Adipose tissue (tissue), 3 donors: ENCODE measurements at regions not wholly inside any gene's neighbourhood (a gene's known extent, or its start where the extent isn't known, plus 50 kb on each side); places are given as distances from the start of the nearest gene placed in this dataset.

Experiments used
- H3K27ac ChIP-seq: one replicate; pipeline ENCODE4 v1.5.1; 2013; ENCODE audit warnings: low read depth, low read length
- WGBS, 3 donors: extraction: QIAGEN DNeasy Blood & Tissue Kit; methylation state at CpG; one replicate each; pipeline ENCODE4 v1.1.7; 2013; 5-methylcytosine and 5-hydroxymethylcytosine counted together
- donor health status: healthy with polysubstance abuse.
- donor health status: Bipolar disorder and iron deficiency.
- donor health status: healthy.

DNA sequence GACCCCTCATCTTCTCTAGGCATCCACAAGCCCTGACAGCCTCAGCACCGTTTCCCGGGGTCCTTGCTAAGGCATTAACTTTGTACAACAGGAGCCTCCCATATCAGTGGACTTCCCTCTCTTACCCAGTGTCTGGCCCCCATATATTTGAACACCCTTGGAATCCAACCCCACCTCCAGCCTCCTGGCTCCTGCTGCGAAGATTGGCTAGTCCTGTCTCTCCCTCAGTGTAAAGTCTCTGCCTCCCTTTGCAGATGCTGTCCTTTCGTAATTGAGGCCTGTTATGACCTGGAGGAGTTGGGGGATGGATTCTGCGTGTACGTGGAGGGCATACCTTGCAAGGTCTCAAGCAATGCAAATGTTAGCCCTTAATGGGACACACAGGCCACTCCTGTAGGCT, 413.7 kb downstream of the IRS2 start:
- 92 to 94% (median 92%) methylated on average over 6 of the region's 6 CpGs for WGBS, 3 donors
- H3K27ac ChIP-seq = no peak overlapping the region

DNA sequence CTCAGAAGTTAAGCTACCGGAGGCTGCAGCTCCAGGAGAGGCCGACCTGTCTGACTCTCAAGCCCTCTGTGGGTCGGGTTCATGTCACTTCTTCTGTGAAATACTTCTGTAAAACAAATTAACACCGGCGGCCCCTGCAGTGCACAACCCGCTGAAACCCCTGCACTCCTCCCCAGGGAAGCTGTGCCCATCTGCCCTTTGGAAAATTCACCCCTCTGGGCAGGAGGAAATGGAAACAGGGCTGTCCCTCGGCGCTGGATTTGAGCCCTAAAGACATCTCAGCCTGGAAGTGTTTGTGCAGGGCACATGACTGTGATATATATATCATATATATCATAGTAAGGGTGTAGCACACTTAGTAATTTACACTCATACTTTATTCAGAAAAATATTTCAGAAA, 415.3 kb downstream of the IRS2 start:
- 61 to 64% (median 63%) methylated on average over 8 of the region's 8 CpGs for WGBS, 3 donors
- H3K27ac ChIP-seq = no peak overlapping the region

DNA sequence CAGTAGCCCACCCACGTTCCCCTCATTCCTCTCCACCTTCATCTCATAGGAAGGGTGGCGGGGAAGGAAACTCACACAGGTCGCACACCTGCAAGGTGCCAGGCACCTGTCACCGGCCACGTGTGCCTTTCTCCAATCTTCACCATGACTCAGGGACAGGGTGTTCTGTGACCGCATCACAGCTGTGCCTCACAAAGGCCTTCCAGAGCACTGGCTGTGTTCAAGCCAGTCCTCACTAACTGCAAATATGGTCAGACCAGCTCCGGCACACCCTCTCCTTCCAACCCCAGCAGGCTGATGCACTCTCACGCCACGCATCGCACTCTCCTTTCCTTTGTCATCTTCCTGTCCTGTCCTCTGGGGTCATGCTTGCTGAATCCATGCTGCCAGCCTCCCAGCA, 415.9 kb downstream of the IRS2 start:
- 88 to 92% (median 90%) methylated on average over 10 of the region's 10 CpGs for WGBS, 3 donors
- H3K27ac ChIP-seq = no peak overlapping the region

DNA sequence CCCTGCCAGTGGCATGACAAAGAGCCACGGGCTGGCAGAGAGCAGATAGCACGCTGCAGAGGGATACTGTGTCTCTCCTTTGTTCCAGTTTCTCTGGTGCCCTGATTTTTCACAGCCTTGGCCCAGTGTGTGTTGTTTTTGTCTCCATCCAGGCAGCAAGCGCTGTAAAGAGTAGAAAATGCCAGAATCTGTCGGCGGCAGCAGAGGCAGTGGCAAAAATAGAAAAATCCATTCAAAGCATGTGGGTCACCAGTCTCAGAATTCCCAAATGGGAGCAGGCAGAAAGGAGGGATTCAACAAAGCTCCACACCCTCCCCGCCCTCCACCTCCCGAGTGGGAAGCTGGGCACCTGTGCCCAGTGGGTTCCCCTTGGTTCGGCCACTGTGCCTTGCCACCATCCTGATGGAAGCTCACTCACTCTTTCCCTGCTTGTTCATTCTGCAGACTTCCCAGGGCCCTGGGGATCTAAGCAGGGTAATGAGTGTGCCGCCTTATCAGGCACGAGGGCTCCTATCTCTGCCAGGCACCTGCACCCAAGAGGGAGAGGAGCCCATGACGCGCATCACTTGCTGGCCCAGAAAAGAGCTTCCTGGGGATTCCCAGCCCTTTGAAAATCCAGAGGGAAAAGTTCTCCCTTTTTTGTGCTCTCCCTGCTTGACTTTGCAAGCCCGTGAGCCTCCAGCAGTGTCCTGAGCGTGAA, 416.9 kb downstream of the IRS2 start:
- WGBS, 3 donors = 65 to 81% (median 66%) methylated on average over 14 of the region's 14 CpGs
- H3K27ac ChIP-seq = no peak overlapping the region

GRCh38 chr13:109368230-109368629, 418.2 kb downstream of the IRS2 start:
- WGBS, 3 donors = 84 to 86% (median 84%) methylated on average over 4 of the region's 4 CpGs

DNA sequence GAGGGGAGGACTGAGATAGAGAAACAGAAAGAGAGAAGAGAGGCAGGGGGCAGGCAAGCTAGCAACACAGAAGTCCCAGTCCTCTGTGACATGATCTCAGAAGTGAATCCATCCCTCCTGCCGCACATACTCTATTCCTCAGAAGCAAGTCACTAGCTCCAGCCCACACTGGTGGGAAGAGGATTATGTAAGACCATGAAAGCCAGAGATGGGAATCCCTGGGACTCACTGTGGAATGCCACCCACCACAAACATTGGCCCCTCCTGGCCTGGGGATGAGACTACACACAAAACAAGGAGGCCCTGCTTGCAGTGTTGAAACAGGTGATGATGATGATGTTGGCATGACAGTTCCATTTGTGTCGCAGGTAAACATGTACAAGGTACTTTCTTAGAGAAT, 419.9 kb downstream of the IRS2 start:
- no peak overlapping the region for H3K27ac ChIP-seq
- 83 to 95% (median 91%) methylated on average over 2 of the region's 2 CpGs for WGBS, 3 donors

More at GRCh38 chr13:109368230-109368629, 418.2 kb downstream of the IRS2 start:
- no peak overlapping the region for H3K27ac ChIP-seq

- WGBS, 3 donors = 76 to 85% (median 83%) methylated on average over 6 of the region's 6 CpGs
- no peak overlapping the region for H3K27ac ChIP-seq
Measured at GRCh38 chr13:109363431-109363830, 423.0 kb downstream of the IRS2 start.

DNA sequence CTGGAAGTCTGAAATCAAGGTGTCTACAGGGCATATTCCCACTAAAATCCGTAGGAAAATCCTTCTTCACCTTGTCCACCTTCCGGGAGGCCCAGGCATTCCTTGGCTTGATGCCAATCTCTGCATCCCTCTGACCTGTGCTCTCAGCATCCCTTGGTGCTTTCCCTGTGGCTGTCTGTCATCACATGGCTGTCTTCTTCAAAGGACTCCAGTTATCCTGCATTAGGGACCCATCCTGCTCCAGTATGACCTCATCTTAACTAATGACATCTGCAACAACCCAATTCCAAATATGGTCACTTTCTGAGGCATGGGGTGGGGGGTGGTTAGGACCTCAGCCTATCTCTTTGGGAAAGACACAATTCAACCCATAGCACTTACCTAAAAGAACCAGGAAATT, 423.8 kb downstream of the IRS2 start:
- WGBS, 3 donors = 43 to 51% (median 50%) methylated on average over 2 of the region's 2 CpGs
- no peak overlapping the region for H3K27ac ChIP-seq

DNA sequence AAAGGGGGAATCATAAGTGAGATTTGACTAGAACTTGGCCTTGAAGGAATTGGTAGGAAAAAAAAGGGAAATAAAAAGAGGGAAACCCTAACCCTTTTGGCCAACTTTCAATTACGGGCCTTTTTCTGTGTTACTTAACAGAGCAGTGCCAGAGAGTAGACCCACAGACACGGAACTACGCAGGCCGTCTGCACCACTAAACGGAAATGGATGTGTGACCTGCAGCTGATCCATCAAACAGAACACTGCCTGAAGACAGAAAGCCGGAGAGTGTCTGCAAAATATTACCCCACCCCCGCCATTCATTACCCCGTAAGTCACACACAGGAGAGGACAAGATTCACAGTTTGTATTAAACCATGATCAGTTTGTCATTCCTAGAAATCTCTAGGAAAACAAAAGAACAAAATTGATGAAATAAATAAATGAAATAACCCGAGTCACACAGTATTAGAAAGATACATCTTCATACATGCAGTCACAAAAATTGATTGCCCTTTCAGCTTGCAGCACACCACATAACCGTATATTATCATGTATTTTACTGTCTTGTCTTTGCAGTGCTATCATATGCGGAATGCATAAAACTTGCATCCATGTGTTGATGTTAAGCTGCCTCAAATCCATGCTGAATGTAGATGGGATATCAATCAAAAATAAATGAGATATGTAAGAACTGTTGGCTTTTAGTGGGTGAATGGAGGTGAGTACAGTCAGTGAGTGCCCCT, 424.7 kb downstream of the IRS2 start:
- no peak overlapping the region for H3K27ac ChIP-seq
- 41 to 69% (median 48%) methylated on average over 11 of the region's 11 CpGs for WGBS, 3 donors

- no peak overlapping the region for H3K27ac ChIP-seq
- WGBS, 3 donors = 89 to 92% (median 90%) methylated on average over 16 of the region's 16 CpGs
Measured at GRCh38 chr13:109357751-109358471, 428.5 kb downstream of the IRS2 start.

- no peak overlapping the region for H3K27ac ChIP-seq
- 85 to 90% (median 88%) methylated on average over 21 of the region's 21 CpGs for WGBS, 3 donors
Measured at GRCh38 chr13:109355875-109356434, 430.4 kb downstream of the IRS2 start.

DNA sequence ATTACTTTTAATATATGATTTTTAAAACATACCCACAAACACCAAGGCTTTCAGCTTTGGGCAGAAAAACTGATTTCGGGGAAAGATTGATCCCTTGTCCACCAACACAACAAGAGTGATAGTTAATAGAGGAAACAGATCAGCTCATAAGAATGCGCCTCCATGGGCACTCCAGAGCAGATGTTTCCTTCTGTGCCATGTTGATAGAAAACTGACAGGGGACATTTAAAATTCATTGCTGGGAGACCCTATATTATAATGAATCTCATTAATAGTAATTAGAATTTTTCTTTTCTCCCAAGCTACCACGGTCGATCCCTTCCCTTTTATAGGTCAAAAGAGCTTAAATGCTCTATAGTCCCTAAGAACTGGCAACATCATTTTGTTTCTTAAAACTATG, 431.2 kb downstream of the IRS2 start:
- H3K27ac ChIP-seq = no peak overlapping the region
- WGBS, 3 donors = 67 to 86% (median 73%) methylated on average over 4 of the region's 4 CpGs

GRCh38 chr13:109351236-109351635, 435.1 kb downstream of the IRS2 start:
- 94 to 98% (median 95%) methylated on average over 1 of the region's 1 CpG for WGBS, 3 donors

DNA sequence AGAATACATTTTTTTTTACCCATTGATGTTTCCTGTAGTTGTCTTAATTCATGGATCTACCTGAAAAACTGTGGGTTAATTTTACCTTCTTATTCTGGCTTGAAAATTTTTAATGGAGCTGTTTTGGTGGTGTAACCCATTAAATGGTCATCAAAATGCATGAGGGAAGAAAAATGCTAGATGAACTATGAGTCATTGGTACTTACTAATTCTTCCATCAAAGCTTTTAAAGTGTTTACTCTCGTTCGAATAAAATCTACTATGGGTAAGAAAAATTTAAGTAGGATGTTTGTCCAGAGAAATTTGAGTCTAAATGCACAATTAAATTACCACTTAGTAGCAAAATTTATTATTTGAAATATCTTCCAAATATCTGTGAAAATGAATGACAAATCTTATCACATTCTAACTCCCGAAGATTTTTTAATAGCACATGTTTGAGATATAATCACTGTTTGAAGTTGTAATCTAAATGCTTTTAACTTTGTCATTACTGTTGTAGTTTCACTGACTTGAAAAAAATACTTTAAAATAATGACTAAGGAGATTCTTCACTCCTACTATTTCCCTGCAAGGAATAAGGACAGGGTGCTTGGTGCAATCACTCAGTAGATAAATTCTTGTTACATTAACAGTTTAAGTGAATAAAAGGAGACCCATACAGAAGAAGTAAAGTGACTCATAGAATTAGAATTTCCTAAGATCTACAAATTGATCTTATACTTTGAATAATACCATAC, 437.7 kb downstream of the IRS2 start:
- no peak overlapping the region for H3K27ac ChIP-seq
- 57 to 72% (median 70%) methylated on average over 3 of the region's 3 CpGs for WGBS, 3 donors

More at GRCh38 chr13:109351236-109351635, 435.1 kb downstream of the IRS2 start:
- H3K27ac ChIP-seq = no peak overlapping the region

GRCh38 chr13:109346060-109346459, 440.3 kb downstream of the IRS2 start:
- H3K27ac ChIP-seq = no peak overlapping the region
- 75 to 90% (median 76%) methylated on average over 2 of the region's 2 CpGs for WGBS, 3 donors

- H3K27ac ChIP-seq = no peak overlapping the region
- 51 to 81% (median 65%) methylated on average over 5 of the region's 5 CpGs for WGBS, 3 donors
Measured at GRCh38 chr13:109345433-109345941, 440.9 kb downstream of the IRS2 start.

DNA sequence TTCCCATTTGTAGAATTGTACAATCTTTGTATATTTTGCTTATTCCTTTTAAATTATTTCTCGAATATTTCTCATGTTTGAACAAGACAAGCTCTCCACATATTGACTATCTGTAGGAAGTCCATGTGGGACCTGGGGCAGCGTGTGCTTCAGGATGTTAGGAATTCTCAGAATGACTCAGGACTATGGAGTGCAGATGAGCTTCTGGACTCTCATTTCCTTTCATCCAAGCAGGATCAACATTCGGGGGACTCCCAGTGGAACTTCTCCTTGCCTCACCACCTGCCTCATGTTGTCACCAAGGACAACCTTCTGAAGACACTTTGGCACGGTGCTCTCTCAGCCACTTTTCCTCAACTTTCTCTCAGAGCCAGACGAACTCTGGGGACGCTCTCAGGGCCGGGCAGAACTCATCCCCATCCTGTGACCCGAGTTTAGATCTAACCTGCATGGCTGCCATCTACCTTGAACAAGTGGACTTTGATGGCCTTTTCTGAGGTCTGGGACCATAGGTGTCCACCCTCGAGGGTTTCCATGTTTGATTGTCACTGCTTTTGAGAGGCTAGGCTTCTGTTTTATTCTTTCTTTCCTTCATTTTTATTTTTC, 441.7 kb downstream of the IRS2 start:
- 78 to 81% (median 78%) methylated on average over 9 of the region's 9 CpGs for WGBS, 3 donors
- no peak overlapping the region for H3K27ac ChIP-seq

DNA sequence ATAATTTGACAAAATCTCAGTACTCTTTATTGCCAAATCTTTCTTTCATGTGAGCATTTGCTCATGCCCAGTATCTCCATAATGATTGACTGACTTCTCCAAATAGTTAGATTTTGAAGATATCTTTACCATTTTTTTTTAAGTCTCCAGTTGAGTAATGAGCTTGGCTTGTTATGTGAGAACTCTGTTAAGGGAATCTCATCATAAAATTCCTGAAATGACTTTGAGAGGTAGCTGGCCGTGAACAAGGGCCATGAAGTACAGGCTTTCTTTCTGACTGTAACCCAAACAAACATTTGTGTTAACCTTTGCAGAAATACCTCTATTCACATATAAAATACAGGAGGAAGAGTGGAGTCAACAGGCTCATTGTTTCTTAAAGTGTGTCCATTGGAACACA, 449.7 kb downstream of the IRS2 start:
- WGBS, 3 donors = 28 to 58% (median 50%) methylated on average over 1 of the region's 1 CpG
- no peak overlapping the region for H3K27ac ChIP-seq
